ENCODE measurements at regions not wholly inside any gene's neighbourhood (a gene's known extent, or its start where the extent isn't known, plus 50 kb on each side); places are given as distances from the start of the nearest gene placed in this dataset.

DNA sequence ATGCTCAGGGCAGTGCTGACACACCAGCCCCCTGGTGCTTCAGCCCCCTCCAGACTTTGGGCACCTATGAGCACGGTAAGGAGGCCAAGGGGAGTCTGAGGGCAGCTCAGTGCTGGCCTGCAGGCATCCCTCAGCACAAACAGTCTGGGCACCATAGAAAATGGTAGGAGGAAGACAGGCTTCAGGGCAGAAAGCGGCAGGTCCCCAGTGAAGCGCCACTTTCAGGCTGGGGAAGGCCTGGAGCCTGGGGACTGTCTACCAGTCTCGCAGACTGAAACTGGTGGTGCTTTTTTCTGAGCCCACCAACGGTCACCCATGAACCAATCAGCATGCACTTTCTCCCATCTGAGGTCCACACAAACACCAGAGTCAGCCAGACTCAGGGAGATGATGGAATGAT lies 1074.7 kb downstream of the PCDH18 start:
- FAIRE-seq (no peak), DNase-seq (ENCODE audit: insufficient read length, low spot score) (no peak)
- TF ChIP-seq POLR2A (IDR thresholded peaks at IDR 0.05; ENCODE audit: low read depth, low read length): no peak

DNA sequence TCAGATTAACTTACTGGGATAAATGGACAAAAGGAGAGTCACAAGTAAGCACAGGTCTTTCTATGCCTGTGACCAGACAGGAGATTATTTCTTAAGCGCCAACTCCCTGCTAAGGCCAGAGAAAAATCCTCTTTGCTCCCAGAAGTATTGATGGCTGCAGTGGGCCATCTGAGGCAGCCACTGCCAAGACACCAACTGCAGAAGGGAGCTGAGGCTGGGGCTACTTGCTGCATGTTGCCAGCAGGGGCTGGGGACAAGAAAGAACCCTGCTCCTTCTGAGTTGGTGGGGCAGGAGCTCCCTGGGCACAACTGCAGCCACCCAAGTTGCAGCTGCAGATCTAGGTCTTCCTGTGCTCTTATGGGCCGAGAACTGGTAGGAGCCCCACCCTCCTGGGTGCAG lies 1075.3 kb downstream of the PCDH18 start:
- no peak for DNase-seq (ENCODE audit: insufficient read length, low spot score)
- TF ChIP-seq POLR2A (IDR thresholded peaks at IDR 0.05; ENCODE audit: low read depth, low read length): no peak
- FAIRE-seq: no peak

DNA sequence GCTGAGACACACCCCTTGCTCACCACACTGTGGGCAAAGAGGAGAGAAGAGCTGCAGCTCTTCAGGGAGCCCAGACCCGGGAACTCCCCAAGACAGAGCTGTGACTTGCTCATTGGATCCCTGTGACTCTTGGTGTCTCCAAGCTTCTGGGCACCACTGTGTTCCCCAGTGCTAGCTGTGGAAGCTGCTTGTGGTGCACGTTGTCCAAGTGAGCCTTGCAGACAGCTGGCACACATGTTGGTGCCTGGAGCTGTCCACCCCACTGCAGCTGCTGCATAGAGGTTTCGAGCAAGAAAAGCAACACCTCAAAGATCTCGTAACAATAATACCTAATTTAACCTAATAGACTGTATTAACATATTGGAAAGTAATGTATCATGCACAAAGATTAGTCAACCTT lies 1089.3 kb downstream of the PCDH18 start:
- FAIRE-seq (no peak), DNase-seq (ENCODE audit: insufficient read length, low spot score) (no peak)
- no peak for TF ChIP-seq POLR2A (IDR thresholded peaks at IDR 0.05; ENCODE audit: low read depth, low read length)

DNA sequence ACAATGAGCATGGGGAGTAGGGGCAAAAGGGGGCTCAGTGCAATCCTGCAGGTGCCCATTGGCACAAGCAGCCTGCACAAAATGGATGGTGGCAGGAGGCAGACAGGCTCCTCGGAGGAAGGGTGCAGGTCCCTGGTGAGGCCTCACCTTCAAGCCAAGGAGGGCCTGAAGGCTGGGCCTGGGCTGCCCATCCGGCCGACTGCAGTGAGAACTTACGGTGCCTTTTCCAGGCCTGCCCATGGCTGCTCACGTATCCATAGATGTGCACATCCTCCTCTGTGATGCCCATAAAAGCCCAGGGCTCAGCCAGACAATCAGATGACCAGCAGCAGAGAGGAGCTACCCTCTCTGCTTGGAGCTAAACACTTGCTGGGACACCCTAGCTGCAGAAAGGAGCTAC lies 1089.8 kb downstream of the PCDH18 start:
- no peak for DNase-seq (ENCODE audit: insufficient read length, low spot score)
- FAIRE-seq: no peak
- TF ChIP-seq POLR2A (IDR thresholded peaks at IDR 0.05; ENCODE audit: low read depth, low read length): no peak

DNA sequence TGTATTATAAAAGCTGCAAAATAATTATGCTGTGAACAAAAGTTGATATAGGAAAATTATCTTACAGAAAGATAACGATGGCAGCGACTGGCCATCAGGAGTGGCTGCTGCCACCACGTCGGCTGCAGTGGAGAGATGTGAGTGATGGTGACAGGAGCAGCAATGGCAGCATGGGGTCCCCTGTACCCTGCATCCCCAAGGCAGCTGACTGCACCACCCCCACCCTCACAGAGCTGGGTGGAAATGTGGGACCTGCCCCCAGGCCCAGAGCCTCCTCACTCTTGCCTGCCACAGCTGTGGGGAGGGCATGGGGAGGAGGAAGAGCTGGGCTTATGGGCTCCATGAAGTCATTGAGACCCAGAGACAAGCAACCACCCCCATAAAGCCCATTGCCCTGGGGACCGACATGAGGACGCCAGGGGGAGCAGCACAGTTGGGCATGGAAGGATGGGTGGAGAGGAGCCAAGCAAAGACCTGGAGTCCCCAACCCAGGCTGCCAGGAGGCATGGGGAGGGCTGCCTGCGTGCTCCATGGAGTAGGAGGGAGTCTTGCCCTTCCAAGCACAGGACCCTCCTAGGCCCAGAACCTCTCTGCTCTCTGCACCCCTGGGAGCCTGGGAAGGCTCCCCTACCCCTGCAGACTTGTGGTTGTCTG lies 1090.5 kb downstream of the PCDH18 start:
- DNase-seq (ENCODE audit: insufficient read length, low spot score): no peak
- FAIRE-seq: no peak
- no peak for TF ChIP-seq POLR2A (IDR thresholded peaks at IDR 0.05; ENCODE audit: low read depth, low read length)

DNA sequence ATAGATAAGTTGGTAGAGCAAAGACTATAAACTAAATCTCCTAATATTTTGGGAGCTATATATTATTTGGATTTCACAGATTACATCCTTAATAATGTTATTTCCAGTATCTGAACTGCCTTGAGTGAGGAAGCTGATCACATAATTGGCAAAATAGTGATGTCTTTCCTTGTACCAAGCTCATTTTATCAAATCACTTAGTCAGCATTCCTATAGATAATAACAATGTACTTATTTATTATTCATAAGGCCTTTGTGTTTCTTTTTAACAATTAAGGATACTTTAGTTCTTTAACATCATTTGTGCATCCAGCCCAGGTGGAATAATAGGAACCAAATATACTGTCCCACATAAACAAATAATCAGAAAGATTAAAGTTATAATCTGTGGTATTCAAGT lies 1093.6 kb downstream of the PCDH18 start:
- no peak for TF ChIP-seq POLR2A (IDR thresholded peaks at IDR 0.05; ENCODE audit: low read depth, low read length)
- DNase-seq (ENCODE audit: insufficient read length, low spot score): no peak
- FAIRE-seq: no peak

DNA sequence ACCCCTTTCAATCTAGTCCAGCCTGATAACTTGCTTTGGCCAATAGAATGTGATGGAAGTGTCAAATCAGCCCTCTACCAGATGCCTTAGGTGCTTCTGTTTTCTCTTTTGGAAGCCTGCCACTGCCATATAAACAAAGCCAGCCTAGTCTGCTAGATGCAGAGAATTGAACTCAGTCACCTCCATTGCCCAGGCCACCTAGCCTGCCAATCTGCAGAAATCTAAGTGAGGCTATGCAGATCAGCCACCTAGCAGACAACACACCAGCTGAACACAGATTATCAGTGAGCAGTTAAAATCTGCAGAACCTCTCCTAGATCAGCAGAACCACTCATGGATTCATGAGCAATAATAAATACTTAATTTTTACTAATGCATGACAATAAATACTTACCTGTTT lies 1108.2 kb downstream of the PCDH18 start:
- no peak for FAIRE-seq
- no peak for TF ChIP-seq POLR2A (IDR thresholded peaks at IDR 0.05; ENCODE audit: low read depth, low read length)
- no peak for DNase-seq (ENCODE audit: insufficient read length, low spot score)

DNA sequence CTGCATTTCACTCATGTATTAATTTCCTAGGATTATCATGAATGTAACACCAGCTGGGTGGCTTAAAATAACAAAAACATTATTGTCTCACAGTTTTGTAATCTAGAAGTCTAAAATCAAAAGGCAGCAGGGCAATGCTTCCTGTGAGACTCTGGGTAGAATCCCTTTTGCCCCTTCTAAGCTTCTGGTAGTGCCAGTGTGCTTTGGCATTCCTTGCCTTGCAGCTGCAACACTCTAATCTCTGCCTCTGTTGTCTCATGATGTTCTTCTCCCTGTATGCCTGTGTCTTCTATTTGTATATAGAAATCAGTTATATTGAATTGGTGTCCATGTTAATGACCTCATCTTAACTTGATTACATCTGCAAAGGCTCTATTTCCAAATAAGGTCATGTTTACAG lies 1117.3 kb downstream of the PCDH18 start:
- TF ChIP-seq POLR2A (IDR thresholded peaks at IDR 0.05; ENCODE audit: low read depth, low read length): no peak
- DNase-seq (ENCODE audit: insufficient read length, low spot score) (no peak), FAIRE-seq (no peak)

DNA sequence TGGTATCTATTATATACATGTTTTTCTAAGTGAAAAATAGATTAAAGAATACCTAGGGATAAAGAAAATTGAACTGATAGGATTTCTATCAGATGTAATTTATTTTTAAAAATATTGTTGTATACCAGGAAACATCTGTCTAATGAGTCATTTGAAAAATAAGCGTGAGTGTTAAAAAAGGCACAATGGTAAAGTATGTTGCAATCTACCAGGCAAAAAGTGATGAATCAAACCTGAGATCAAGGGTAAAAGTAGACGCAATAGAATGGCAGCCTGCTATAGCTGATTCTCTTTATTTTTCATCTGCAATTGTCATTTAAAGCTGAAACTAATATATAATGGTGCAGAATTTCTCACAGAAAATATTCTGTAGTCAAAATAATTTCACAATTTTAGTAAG lies 1119.6 kb downstream of the PCDH18 start:
- no peak for TF ChIP-seq POLR2A (IDR thresholded peaks at IDR 0.05; ENCODE audit: low read depth, low read length)
- no peak for FAIRE-seq
- no peak for DNase-seq (ENCODE audit: insufficient read length, low spot score)

DNA sequence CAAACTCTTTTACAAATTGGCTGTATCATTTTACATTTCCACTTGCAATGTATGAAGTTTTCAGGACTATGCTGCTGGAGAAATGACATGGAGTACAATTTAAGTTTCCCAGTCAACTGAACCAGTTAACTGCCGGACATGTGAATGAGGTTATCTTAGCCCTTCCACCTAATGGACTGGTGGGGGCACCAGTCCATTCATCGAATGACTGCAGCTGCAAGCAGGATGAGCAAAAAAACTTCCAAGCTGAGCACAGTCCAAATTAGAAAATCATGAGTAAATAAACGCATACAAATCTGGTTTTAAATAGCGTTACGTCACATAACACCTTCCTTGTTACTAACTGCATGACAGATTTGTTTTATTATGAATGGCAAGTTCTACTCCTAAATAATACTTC lies 1131.5 kb downstream of the PCDH18 start:
- no peak for FAIRE-seq
- no peak for DNase-seq (ENCODE audit: insufficient read length, low spot score)
- no peak for TF ChIP-seq POLR2A (IDR thresholded peaks at IDR 0.05; ENCODE audit: low read depth, low read length)

DNA sequence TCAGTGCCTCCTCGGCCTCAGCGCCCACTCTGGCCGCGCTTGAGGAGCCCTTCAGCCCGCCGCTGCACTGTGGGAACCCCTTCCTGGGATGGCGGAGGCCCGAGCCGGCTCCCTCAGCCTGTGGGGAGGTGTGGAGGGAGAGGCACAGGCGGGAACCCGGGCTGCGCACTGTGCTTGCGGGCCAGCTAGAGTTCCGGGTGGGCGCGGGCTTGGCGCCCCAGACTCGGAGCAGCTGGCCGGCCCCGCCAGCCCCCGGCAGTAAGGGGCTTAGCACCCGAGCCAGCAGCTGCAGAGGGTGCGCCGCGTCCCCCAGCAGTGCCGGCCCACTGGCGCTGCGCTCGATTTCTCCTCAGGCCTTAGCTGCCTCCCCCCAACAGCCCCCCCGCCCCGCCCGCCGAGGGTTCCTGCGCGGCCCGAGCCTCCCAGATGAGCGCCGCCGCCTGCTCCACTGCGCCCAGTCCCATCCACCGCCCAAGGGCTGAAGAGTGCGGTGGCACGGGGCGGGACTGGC lies 1137.0 kb downstream of the PCDH18 start:
- no peak for TF ChIP-seq POLR2A (IDR thresholded peaks at IDR 0.05; ENCODE audit: low read depth, low read length)
- DNase-seq (ENCODE audit: insufficient read length, low spot score) (no peak), FAIRE-seq (no peak)

DNA sequence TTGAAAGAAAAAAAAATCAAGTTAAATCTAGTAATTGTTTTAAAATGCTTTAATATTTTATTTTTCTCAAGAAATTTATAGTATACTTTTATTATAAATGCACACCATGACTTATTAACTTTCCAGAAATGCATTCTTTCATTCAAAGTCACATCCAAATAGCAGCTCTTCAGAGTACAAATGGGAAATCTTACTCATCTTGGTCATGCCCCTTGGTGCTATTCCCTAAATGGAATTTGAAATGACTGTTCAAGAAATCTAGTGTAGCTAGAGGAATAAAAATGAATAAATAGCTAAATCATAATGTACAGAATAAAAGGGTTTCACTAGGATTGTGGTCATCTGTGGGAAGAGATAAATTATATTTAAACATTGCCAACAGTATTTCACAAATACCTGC lies 1139.7 kb downstream of the PCDH18 start:
- no peak for DNase-seq (ENCODE audit: insufficient read length, low spot score)
- no peak for FAIRE-seq
- TF ChIP-seq POLR2A (IDR thresholded peaks at IDR 0.05; ENCODE audit: low read depth, low read length): no peak

DNA sequence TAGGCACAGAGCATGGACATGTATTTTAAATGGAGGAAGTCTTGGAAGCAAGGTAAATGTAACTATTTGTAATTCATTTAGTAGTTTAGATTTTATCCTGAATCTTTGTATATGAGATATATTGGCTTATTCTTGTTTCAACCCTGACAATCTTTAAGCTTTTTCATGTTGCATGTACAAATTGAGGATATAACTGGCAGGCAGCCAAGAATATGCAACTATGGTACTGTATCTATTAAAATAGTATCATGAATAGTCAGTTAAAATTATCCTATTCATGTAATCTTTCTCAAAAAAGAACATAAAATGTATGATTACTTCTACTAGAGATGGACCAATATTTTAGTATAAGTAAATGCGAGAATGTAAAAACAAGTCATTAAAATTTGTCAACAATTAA lies 1141.5 kb downstream of the PCDH18 start:
- DNase-seq (ENCODE audit: insufficient read length, low spot score): no peak
- no peak for FAIRE-seq
- no peak for TF ChIP-seq POLR2A (IDR thresholded peaks at IDR 0.05; ENCODE audit: low read depth, low read length)

DNA sequence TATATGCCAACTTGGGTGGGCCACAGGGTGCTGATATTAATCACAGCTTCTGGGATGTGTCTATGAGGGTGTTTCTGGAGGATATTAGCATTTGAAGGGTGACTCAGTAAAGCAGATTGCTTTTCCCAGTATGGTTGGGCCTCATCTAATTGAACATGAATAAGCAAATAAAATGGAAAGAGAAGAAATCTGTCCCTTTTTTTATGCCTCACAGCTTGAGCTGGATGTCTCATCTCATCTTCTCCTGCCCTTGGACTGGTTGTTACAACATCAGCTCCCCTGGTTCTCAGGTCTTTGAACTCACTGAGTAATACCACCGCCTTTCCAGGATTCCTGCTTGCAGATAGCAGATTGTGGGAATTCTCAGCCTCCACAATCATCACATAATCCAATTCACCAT lies 1149.2 kb downstream of the PCDH18 start:
- DNase-seq (ENCODE audit: insufficient read length, low spot score): no peak
- no peak for FAIRE-seq
- no peak for TF ChIP-seq POLR2A (IDR thresholded peaks at IDR 0.05; ENCODE audit: low read depth, low read length)

DNA sequence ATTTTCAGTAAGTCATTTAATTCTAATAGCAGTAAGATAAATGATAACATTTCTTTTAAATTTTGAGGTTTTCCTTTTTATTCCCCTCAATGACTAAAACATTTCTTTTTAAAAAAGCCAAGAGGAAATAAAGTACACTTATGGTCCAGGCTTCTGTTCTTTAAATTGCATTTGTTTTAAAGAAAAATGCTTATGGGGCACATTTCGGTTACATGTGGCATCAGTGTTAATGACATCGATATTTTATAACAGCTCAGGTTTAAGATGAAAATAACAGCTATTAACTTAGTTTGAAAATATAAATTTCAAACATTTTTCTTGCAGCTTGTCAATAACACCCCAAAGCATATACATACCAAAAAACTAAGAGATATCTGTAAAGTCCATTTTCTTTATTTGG lies 1161.1 kb downstream of the PCDH18 start:
- DNase-seq (ENCODE audit: insufficient read length, low spot score) (no peak), FAIRE-seq (no peak)
- TF ChIP-seq POLR2A (IDR thresholded peaks at IDR 0.05; ENCODE audit: low read depth, low read length): no peak

DNA sequence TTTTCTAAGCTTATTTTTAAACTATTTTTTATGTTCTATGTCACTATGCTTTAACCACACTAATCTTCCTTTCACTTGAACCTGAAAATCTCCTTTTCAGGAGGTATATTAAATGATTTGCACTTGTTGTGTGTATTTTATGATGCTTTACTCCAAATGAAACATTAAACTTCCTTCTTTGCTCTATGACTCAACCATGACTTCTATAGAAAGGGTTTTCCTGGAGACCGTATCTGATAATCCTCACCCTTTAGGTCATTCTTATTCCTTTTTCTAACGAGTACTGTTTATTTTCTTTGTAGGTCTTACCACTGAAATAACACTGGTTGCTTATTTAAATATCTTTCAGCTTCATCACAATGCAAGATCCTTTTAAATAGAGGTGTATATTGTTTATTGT lies 1163.2 kb downstream of the PCDH18 start:
- no peak for TF ChIP-seq POLR2A (IDR thresholded peaks at IDR 0.05; ENCODE audit: low read depth, low read length)
- no peak for FAIRE-seq
- no peak for DNase-seq (ENCODE audit: insufficient read length, low spot score)

Data from H54 (cell line).